Spleen (tissue), 7 donors: ENCODE measurements at regions not wholly inside any gene's neighbourhood (a gene's known extent, or its start where the extent isn't known, plus 50 kb on each side); places are given as distances from the start of the nearest gene placed in this dataset.

Experiments used
- CTCF ChIP-seq, 11 experiments: fragments of 200-600 bp in 7 of 11; fragments of 450-650 bp in 4 of 11; sonication (generic) in 4 of 11; IDR thresholded peaks in 8 of 11; conservative IDR thresholded peaks in 3 of 11; 1 replicate in 7 of 11; 2 replicates in 4 of 11; pipeline versions ENCODE4 v1.4.0 to v1.8.0; 2016 to 2021; ENCODE audit warnings: antibody characterized with exemption in 11 of 11, inconsistent platforms in 4 of 11, mild to moderate bottlenecking in 1 of 11
- POLR2AphosphoS5 ChIP-seq, 3 donors: sonication (generic); formaldehyde crosslinking; IDR thresholded peaks; one replicate each; pipeline ENCODE4 v1.5.1; 2017; ENCODE audit warnings: antibody characterized with exemption in 3 of 3
- donor health status: DM: no; HTN: no; CAD: no; lungs with moderate emphysema.
- donor health status: DM: no; HTN: no; CAD: no.
- donor health status: DM: no; HTN: no; CAD: no.

GRCh38 chr6:85749236-85749635 is 106.5 kb upstream of the SYNCRIP start:
- TF ChIP-seq CTCF (IDR thresholded peaks at IDR 0.05 in 8 of 11, conservative IDR thresholded peaks at IDR 0.05 in 3 of 11) = no peak
- no peak for TF ChIP-seq POLR2AphosphoS5 (IDR thresholded peaks at IDR 0.05)
